Kidney capillary endothelial cell (primary cell): ENCODE measurements at regions not wholly inside any gene's neighbourhood (a gene's known extent, or its start where the extent isn't known, plus 50 kb on each side); places are given as distances from the start of the nearest gene placed in this dataset.
"Not testable (repeated sequence)": the region's sequence is repeated elsewhere in the genome, so short reads cannot be mapped to it uniquely, and the experiment has no call there.

Experiments used
- DNase-seq: peaks from one replicate; pipeline ENCODE4 v3.0.0-alpha.2; 2018; ENCODE audit warnings: low spot score

DNA sequence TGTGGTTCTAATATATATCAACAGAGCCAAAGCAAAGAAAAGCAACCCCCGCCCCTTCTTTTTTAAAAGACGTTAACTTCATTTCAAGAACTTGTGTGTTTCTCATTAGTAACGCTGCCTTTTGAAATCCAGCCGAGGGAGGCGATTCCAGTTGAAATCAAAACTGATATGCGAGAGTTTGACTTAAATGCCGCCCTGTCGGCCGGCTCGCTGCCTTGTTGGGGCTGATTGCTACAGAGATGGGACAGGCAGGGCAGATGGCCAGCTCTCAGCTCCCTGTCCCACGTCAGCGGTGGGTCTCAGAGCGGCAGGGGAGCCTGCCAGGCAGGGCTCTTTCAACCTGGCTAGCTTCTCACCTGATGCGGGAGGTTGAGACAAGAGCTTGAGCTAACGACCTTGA is 51.9 kb upstream of the ALX4 start:
- no peak for DNase-seq

DNA sequence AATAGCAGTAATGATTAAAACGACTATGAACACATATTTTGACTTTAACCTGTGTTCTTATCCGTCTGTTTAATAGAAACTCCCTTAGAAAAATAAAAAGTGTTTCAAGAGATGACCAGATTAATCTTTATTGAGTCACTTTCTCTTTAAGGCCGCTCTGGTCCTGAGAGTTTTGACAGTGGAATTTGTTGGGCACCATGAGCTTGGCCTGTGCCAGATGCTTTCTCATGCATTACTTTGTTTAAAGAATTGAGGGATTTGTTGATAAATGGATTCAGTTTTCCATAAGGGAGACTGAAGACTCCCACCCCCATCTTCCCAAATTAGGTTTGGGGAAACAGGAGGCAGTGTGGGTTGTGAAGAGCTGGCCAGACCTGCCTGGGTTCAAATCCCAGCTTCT is 53.2 kb upstream of the ALX4 start:
- no peak for DNase-seq

DNA sequence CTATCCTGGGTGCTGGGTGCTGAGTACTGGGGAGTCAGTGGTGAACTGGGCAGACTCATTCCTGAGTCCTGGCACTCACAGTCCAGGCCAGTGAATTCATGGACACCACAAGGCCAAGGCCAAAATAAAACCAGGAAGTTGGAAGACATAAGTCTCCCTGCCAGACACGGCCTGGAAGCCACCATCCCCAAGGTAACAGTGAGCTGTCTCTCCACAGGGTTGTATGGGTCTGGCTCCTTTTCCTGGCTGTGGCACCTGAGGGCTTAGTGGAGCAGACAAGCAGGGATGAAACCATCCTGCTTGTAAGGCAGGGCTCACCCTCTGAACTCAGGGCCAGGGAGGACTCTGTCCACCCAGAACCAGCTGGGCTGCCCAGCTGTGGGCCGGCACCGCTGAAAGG is 54.7 kb upstream of the ALX4 start:
- DNase-seq: no peak

DNA sequence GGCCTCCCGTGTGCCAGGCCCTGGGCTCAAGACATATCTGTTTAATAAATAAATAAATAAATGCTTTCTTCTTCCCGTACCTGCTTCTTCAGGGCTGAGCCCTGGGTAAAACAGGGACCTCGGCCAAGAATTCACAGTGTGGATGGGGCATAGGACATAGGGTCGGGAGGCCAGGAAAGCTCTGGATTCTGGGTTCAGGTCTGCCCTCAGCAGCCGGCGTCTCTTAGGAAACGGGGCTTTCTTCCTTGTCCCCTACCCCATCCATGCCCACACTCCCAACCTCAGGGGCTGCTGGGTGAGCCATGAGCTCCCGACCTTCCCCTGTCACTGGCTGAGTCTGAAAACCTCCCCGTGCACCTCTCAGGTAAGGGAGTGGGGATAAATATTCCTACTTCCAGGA is 55.7 kb upstream of the ALX4 start:
- DNase-seq: no peak

DNA sequence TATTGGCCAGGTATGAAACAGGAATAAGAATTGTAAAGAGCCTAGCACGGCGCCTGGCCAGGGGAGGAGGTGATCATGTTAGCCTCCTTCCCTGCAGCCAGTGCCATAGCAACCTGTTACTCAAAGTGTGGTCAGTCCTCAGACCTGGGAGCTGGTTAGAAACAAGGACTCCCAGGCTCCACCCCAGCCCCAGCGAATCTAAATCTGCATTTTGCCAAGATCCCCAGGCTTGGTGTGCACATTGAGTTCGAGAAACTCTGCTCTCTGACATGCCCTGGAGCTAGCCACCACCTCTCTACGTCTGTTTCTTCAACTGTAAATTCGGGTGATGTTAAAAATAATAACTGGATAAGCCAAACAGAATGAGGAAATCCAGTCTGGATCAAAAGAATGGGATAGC is 56.1 kb upstream of the ALX4 start:
- DNase-seq: no peak

DNA sequence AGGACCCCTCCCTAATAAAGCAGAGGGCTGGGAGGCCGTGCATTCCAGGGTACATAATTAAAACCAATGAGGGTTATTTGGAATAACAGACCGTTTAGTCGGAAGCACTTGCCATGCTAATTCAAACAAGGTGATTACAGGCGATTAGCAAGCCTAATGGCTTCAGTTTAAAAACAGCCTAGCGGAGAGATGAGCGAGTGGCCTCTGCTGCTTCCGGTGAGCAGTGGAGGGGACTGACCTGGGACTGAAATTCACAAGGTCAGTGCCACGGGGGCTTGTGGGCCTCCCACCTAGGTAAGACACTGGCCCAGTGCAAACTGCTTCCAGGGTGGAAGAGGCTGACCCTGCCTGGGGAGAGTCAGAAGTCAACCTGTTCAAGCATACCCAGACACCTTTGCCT is 56.8 kb upstream of the ALX4 start:
- DNase-seq: no peak

DNA sequence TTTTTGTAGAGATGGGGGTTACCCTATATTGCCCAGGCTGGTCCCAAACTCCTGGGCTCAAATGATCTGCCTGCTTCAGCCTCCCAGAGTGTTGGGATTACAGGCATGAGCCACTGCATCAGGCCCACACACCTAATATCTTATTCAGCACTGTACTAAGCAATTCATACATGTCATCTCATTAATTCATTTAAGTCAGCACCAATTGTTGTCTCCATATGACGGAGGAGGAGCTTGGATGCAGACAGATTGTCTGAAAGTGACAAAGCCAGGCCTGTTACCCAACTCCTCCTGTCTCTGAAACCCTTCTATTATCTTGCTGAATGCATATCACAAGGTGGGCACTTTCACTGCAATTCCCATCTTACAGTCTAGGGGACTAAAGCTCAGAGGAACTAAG is 57.5 kb upstream of the ALX4 start:
- no peak for DNase-seq

DNA sequence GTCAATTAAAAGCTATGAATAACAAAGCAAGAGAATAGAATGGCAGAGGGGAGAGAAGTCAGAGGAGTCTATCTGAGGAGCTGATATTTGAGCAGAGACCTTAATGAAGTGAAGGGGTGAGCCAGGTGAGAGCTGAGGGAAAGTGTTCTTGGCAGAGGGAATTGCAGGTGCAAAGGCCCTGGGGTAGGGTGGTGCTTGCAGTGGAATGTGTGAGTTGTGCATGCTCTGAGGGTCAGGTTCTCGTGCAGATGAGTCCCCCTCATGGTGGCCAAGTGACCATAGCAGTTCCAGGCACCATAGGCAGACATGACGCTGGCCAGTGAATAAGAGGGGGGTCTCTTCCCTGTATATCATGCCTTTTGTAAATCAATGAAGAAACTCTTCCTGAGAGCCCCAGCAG is 58.9 kb upstream of the ALX4 start:
- no peak for DNase-seq

DNA sequence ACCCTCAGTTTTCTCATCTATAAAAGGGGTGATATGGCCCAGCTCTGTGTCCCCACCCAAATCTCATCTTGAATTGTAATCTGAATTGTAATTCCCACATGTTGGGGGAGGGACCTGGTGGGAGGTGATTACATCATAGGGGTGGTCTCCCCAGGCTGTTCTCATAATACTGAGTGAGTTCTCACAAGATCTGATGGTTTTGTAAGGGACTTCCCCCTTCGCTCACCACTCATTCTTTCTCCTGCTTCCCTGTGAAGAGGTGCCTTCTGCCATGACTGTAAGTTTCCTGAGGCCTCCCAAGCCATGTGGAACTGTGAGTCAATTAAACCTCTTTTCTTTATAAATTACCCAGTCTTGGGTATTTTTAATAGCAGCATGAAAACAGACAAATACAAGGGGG is 61.1 kb upstream of the ALX4 start:
- not testable (repeated sequence) for DNase-seq

DNA sequence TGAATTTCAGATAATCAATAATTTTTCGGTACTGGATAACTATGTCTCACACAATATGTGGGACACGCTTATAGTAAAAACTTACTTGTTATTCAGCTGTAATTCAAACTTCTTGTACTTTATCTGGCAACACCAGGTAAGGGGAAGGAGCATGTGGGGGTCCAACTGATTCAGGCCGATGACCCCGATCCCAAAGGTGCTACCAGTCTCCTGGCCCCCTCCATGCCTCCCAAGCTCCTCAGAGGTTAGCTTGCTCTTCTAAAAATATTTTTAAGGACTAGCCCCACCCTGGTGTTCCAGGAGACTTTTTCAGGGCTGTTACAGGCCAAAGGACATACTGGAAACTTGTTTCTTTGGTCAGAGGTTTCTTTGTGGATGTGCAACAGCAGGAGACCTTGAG is 61.8 kb upstream of the ALX4 start:
- DNase-seq: no peak

DNA sequence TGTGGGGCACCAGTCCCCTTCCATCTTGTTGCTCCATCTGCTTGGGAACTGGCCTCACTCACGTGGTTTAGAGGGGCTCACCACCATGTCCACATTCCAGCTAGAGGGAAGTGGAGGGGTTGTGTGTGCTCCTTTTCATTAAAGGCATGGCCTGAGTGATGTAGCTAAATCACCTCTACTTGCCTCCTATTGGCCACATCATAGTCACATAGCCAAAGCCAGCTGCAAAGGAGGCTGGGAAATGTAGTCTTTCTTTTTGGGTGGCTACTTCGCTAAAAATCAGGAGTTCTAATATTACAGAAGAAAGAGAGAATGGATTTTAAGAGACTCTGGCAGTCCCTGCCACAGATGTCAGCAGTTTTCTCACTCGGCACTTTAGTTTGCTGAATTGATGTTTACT is 63.0 kb upstream of the ALX4 start:
- DNase-seq: no peak

DNA sequence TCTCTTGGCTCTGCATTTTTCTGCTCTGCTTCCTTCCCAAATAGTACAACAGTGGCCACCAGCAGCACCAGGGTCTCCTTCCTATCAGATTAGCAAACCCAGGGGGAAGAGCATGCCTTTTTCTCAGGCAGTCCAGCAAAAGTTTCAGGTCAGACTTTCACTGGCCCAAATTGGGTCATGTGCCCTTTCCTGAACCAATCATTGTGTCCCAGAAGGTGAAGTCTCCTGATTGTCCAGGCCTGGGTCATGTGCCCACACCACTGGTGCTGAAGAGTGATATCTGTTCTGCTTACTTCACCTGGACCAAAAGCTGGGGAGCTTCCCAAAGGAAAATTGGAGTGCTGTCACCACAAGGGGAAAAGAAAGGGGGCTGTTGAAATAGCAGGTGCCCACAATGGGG is 64.1 kb upstream of the ALX4 start:
- no peak for DNase-seq

DNA sequence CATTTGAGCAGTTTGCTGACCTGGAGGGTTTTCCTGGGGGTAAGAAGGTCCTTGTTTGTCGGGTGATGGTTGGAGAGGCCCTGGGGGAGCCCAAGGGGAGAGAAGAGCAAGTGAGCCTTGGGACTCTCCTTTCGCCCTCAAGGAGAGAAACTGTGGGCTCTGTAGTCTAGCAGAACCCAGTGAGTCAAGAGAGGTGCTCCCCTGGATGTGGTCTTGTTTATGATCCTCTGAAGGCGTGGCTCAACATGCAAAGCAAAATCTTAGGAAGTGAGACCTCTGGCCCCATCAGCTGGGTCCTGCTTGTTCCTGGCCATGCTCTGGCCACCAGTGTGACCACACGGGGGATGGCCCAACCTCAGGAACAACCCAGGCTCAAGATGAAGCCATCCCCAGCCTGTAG is 66.5 kb upstream of the ALX4 start:
- DNase-seq: no peak

DNA sequence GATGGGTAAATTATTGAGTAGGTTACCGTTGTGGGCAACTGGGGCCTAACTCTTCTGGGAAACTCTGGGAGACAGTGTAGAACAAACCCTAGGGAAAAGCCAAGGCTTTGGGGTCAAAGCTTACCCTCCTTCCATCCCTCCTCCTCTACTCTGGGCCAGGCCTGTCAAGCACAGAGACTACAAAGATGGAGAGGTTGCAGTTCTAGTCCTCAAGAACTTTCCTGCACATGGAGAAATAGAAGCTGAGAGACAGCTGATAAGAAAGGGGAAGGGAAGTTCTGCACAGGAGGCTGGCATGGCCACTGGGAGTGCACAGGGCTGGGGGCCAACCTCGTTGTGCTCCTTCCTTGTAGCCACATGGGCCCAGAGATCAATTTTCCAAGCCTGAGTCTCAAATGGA is 67.2 kb upstream of the ALX4 start:
- no peak for DNase-seq

DNA sequence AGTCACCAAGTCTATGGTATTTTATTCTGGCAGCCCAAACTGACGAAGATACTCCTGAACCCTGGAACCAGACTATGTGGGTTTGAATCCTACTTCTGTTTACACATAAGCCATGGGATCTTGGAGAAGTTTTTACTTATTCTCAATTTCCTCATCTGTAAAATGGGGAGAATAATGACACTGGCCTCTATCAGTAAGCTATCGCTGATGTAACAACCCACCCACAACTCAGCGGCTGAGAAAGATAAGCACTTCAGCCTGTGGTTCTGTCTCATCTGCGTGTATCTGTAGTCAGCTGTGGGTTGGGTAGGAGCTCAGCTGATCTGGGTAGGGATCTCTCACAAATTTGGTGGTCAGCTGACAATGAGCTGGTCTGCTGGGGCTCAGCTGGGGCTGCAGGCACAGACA is 68.0 kb upstream of the ALX4 start:
- DNase-seq: no peak

DNA sequence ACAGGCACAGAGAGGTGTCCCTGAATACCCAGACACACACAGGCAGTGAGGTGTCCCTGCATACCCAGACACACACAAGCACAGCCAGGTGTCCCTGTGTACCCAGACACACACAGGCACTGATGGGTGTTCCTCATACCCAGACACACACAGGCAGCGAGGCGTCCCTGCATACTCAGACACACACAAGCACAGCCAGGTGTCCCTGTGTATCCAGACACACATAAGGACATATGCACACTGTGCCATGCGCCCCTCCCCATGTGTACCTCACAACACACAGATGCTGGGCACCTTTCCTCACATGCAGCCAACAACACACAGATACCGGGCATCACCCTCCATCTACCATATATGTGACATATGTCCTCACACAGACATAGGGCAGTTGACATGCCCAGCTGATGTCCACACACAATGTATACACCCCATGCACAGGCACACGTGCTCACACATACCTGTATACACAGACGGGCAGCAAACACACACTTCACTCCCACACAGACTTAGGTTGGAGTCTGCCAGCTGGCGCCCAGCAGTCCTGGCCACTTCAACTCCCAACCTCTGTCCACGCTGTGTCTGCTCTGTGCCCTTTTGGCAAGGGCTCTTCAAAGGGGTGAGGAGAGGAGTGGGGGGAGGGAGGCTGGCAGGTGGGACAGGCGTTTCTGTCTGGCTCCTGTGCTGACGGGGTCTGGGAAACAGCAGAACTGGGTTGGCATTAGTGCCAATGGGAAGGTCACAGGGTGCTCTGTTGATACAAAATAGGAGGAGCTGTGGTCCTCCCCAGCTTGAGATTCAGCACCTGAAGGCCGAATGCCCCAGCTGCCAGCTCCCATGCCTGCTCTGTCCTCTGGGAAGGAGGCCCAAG is 69.4 kb upstream of the ALX4 start:
- DNase-seq: no peak

DNA sequence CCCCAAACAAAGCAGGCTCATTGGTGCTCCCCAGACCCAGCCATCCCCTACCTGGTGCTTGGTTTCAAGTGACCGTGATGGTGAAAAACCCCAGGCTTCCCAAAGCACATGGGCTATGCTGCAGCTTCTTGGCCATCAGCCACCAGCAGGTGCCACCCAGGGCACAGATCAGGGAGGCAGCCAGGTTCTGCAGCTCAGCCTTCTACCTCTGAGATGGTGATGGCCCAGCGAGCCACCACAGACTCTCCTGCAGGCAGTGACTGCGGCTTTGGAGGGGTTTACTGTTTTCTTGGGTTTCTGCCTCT is 70.0 kb upstream of the ALX4 start:
- DNase-seq: no peak

DNA sequence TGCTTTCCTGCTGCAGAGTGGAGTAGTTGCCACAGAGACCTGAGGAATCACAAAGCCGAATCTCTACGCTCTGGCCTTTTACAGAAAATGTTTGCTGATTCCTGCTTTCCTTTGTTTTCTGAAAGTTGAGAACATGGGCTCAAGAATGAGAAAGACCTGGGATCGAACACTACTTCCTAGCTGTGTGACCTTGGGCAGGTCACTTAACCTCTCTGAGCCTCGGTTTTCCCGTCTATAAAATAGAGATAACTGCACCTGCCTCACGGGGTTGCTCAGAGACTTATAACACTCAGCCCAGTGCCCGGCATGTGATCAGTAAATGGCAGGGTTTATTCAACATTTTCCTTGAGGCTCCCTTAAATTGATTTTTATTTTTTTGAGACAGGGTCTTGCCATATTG is 70.9 kb upstream of the ALX4 start:
- DNase-seq: no peak

DNA sequence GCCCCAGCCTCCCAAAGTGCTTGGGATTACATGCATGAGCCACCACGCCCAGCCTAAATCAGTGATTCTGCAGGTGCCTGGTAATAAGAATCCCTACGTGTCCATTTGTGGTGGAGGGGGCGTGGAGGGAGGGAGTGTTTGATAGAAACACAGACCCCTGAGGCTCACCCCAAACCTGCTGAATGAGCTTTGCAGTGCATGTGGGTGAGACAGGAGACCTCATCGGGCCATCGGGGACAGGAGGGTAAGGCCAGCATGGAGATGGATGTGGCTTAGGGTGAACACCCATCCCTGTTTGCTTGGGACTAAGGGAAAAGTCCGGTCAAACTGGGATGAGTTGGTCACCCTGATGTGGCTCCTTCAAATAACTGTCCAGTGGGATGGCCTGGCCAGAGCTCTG is 71.3 kb upstream of the ALX4 start:
- DNase-seq: no peak

DNA sequence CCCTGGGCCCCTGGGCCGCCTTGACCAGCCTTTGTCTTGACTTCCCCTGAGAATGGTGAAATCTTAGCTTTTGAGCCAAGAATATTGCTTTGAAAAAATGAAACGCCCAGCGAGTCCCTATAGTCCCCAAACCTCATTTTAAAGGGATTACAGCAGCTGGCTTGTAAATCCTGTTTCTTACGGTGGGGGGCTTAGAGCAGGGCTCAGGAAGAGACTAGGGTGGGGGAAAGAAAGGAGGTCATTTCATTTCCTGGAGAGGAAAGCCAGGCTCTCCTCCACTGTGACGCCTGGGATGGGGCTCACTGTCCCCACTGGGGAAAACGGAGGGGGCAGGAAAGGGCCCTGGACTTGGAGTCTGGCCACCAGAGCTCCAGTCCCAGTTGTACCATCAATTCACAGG is 72.2 kb upstream of the ALX4 start:
- DNase-seq: no peak

DNA sequence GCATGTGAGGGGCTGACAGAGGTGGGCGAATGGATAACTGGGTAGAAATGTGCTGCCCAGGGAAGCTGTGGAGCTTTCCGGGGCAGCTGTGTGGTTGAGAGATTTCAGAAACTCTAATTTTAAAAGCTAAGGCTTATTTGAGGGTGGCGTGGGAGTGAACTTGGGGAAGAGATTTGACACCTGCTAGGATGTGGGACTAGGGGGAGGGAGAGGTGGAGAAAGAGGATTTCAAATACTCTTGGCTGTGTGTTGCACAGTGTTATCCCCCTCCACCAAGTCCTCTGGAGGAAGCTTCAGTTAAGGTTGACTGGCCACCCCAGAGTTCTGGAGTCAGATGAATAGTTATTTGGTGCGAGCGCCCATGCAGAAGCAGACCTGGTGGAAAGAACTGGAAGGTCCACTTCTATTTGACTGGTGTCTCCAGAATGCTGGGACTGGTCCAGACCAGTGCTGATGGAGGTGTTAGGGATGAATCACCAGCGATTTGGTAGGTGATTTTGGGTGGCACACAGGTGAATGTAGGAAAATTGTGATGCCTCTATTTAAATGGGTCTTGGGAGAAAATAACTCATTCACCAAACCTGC is 72.8 kb upstream of the ALX4 start:
- no peak for DNase-seq

DNA sequence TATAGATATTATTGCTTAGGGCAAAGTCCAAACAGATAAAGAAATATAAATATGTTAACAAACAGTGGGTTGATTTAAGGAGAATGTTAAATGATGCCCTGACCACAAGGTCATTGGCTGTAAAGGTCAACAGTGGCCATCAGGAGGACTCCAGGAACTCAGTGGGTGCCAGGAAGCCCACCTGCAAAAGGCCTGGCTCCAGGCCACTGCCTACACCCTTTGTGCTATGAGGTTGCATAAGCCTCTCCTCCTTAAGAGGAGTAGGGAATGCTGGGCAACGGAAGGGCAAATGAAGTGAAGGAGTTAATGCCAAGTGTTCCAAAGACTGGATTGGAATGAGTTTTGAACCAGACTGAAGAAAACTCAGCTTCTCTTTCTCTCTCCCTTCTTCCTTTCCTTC is 73.3 kb upstream of the ALX4 start:
- DNase-seq: no peak

DNA sequence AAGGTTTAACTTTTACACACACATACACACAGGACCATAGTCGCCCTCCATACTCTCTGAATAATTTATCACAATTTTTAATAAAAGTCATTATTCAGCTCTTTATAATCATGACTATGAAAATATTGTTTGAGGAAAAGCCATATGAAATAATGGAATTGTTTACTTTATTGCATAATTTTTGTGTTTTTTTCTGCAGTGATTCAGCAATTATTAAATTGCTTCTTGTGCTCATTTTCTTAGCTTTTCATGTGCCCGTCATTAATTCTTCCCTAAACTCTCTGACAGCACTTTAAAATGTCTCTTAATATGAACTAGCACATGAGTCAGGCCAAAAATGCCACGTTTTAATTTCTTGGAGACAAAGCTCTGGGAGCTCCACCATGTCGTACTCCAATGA is 77.5 kb upstream of the ALX4 start:
- no peak for DNase-seq

DNA sequence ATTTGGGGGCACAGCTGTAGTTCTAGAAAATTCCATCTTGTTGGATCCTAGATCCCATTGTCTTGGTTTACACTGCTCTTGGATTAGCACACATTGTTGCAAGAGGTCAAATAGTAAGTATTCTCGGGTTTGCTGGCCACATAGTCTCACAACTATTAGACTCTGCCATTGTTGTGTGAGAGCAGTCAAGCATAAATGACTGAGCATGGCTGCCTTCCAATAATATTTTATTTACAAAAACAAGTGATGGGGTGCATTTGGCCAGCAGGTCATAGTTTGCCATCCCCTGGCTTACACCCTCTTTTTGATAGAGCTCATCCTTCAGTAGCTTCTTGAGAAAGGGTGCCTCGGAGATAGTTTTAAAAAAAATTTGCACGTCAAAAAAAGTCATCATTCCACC is 77.9 kb upstream of the ALX4 start:
- DNase-seq: no peak
